NCI-H82 treated with DMSO at 0.1 percent for 48 hours (cell line): ENCODE measurements at regions not wholly inside any gene's neighbourhood (a gene's known extent, or its start where the extent isn't known, plus 50 kb on each side); places are given as distances from the start of the nearest gene placed in this dataset.
"Not testable (repeated sequence)": the region's sequence is repeated elsewhere in the genome, so short reads cannot be mapped to it uniquely, and the experiment has no call there.

Source experiments
- DNase-seq: peaks from one replicate; lab custom pipeline; 2025; ENCODE audit not compliant: unreplicated experiment; lab: John Stamatoyannopoulos, UW

DNA sequence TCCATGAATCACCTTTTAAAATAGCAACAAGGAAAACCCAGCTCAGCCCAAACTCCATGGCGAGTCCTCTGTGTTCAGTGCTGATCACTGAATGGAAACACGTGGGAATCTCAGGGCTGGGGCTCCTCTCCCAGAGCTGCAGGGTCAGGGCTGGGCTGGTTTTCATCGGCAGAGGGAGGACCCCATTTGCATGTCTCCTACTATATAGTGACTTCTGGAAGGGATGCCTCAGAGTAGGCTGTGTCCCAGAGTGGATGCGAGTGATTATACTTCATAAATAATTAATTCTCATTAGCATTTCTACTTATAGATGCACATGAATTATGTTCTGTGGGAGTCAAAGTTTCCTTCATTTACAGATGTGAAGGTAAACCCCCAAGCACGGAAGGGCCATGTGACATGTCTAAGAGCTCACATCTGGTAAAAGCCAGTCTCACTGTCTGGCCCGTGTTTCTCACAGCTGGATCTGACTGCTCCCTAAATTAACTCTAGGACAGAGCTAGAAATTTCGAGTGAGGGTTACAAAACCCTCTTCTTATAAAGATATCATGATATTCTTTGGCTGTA is 685.0 kb downstream of the TMEM121 start:
- DNase-seq, result no peak

- no peak for DNase-seq
Observed at GRCh38 chr14:106215229-106215628, 688.8 kb downstream of the TMEM121 start.

GRCh38 chr14:106216679-106217078 is 690.3 kb downstream of the TMEM121 start:
- no peak for DNase-seq

- no peak for DNase-seq
Observed at GRCh38 chr14:106218174-106218573, 691.8 kb downstream of the TMEM121 start.

DNA sequence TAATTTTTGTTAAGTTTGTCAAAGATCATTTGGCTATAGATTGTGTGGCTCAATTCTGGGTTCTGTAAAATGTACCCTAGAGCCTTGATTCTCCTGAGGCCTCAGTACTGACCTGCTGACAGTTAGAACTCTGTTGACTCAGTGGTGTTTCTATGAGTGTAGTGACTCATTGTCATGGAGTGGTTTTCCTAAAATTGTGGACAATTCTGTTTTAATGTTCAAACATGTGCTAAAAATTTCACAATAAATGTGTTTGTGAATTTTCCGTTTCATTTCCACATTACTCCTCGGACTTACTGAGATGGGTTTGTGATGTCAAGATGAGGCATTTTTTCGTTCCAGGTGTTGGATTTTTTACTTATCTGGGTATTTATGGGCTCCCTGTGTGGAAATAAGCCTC is 695.9 kb downstream of the TMEM121 start:
- no peak for DNase-seq

GRCh38 chr14:106222731-106223130 is 696.3 kb downstream of the TMEM121 start:
- DNase-seq, result no peak

GRCh38 chr14:106227793-106228192 is 701.4 kb downstream of the TMEM121 start:
- DNase-seq, result no peak

DNA sequence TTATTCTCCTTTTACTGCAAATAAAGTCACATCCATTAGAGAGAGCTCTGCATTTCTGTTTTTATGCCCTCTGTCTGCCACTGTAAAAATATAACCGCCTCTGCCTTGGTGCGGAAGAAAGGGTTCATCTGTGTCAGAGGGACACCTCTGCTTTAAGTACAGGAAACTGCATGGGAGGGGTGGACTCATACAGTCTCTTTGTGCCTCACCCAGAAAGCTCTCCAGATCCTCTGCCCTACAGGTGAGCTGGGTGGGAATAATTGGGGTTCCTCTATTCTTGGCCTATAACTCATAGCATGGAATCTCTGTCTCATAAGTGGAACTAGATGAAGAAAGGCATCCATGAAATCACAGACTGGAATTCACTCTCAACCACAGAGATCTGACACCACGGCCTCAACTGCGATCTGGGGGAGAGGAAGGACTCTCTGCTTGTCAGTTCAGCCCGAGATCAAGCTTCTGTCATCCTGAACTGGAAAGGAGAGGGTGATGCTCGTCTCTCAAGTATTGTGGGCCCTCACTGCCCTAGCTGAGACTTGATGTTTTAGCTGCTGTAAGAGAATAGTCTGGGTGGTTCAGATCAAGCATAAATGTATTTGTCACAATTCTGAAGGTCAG is 702.3 kb downstream of the TMEM121 start:
- no peak for DNase-seq

GRCh38 chr14:106230071-106230470 is 703.7 kb downstream of the TMEM121 start:
- no peak for DNase-seq

GRCh38 chr14:106233191-106233590 is 706.8 kb downstream of the TMEM121 start:
- not testable (repeated sequence) for DNase-seq

- not testable (repeated sequence) for DNase-seq
Observed at GRCh38 chr14:106234525-106235254, 708.3 kb downstream of the TMEM121 start.

GRCh38 chr14:106235356-106236159 is 709.2 kb downstream of the TMEM121 start:
- no peak for DNase-seq

DNA sequence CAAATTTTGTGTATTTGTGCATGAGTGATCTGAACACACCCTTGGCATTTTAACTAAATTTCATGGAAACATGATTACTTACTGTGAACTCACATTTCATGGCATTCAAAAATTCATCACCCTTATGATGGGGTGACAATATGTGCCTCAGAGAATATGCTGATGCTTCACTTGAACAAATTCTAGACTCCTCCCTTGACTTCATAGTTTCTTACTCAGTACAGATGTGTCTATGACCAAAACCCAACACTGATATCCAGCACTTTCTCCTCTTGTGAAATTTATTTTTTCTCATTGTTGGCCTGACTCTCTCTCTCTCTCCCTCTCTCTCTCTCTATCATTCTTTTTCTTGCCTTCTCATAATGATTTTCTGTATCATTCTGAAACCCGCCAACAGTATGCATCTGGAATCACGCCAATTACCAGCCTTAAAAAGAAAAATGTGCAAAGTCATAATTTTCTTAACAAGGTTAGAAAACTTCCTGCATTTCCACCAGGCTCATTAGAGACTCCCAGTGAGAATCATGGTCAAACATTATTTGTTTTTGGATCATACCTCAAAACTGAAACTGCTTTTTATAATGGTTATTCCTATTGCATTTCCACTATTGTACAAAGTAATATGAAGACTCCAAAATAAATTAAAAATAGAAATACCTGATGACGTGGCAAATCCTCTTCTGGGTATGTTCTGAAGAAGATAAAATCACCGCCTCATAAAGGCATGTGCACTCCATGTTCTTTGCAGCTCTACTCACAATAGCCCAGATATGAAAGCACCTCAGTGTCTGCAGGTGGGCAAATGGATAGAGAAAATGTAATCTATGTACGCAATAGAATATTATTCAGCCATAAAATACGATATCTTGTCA is 722.2 kb downstream of the TMEM121 start:
- DNase-seq, result no peak

DNA sequence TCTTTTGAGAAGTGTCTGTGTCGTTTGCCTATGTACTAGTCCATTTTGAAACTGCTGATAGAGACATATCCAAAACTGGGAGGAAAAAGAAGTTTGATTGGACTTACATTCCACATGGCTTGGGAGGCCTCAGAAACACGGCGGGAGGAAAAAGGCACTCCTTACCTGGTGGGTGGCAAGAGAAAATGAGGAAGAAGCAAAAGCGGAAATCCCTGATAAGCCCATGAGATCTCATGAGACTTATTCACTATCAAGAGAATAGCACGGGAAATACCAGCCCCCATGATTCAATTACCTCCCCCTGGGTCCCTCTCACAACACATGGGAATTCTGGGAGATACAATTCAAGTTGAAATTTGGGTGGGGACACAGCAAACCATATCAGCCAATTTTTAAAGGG is 727.6 kb downstream of the TMEM121 start:
- not testable (repeated sequence) for DNase-seq

- not testable (repeated sequence) for DNase-seq
Observed at GRCh38 chr14:106257569-106257994, 731.2 kb downstream of the TMEM121 start.

DNA sequence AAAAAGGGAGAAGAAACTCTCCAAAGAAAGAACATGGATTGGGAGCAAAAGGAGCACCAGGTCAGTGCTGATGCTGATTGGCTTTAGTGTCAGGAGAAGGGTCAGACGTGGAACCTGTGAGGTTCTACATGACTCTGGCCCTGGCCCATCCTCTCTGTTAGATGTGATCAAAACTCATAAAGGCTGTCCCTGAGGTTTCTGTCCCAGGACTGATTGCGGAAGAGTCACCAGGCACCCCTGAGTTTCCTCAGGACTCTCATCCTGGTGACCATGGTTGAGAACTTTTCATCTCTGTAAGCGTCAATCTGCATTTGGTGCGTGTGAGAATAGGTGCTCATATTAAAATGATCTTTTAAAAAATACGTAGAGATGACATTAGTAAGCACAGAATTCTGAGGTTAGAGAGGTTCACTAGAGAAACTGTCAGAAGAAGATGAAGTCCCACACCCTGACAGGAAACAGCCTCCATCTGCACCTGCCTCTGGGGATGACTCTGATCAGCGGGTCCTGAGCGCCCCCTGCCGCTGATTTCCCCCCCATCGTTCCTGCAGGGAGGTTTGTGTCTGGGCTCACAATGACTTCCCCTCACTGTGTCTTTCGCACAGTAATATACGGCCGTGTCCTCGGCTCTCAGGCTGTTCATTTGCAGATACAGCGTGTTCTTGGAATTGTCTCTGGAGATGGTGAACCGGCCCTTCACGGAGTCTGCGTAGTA is 741.8 kb downstream of the TMEM121 start:
- no peak for DNase-seq

DNA sequence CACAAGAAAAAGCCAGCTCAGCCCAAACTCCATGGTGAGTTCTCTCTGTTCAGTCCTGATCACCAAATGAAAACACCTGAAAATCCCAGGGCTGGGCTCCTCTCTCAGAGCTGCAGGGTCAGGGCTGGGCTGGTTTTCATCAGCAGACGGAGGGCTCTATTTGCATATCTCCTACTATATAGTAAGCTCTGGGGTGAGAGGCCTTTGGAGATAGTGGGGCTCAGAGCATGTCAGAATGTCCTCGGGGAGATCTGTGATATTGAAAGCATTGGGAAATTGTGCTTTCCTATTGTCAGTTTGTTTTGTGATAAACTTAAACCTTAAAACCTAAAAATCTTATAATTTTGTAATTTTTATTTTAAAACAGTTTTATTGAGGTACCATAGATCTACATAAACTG is 742.6 kb downstream of the TMEM121 start:
- DNase-seq, result no peak

DNA sequence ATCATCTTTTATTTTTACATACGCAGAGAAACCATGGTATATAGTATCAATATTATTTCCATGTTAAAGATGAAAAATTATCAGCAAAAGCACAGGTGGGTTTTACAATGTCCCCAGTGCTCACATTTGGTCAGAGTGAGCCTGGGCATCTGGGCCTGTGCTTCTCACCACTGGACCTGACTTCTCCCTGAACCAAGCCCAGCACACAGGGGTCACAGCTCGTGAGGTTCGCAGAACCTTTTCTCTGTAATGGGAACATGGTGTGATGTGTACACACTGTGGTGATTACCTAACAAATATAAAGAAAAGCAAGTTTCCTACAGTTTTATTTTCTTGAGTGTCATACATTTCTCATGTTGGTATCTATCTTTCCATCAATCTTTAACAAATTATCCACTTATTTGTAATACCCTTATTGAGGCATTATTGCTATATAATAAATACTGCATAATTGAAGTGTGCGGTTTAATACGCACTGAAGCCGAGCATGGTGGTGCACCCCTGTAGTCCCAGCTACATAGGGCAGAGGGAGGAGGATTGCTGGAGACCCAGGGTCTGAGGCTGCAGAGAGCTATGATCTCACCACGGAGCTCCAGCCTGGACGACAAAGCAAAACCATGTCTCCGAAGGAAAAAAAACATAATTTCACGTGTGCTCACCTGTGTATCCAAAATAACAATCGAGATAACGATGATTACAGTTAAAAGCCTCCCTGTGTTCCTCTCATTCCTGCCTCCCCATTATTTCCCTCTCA is 743.2 kb downstream of the TMEM121 start:
- DNase-seq, result no peak

DNA sequence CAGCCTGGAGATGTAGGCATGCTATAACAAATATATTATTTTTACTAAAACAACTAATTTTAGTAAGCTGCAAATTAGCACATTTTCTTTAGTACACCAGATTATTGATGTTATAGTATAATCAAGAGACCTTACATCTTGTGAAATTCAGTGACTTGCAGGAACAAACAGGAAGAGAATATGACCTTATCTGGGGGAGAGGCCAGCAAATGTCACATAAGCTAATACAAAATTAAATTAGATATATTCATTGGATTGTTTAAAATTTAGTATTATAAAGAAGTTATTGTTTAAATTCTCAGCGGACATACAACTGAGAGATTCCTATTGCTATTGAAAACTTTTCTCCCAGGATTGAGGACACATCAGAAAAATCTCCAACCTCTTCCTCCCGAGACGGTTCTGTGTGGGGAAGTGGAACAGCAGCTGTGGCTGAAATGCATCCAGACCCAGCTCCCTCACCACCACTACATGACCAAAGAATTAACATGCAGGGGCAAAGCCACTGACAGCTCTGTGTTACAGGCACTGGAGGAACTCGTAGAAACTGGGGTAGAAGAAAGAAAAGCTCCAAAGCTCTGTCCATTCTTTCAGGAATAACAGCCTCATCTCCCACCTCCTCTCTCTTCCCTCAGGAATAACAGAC is 744.2 kb downstream of the TMEM121 start:
- DNase-seq, result not testable (repeated sequence)
